ELR (cell line): ENCODE measurements at regions not wholly inside any gene's neighbourhood (a gene's known extent, or its start where the extent isn't known, plus 50 kb on each side); places are given as distances from the start of the nearest gene placed in this dataset.
A peak's percentile ranks its signal among the peaks of the same experiment; 100 is the strongest.
"Not testable (repeated sequence)": the region's sequence is repeated elsewhere in the genome, so short reads cannot be mapped to it uniquely, and the experiment has no call there.

Source experiments
- DNase-seq: peaks from one replicate; pipeline ENCODE4 v3.0.0-alpha.2; 2015; ENCODE audit warnings: low read depth

- no peak for DNase-seq
Observed at GRCh38 chrX:13476384-13476783, 93.0 kb upstream of the EGFL6 start.

DNA sequence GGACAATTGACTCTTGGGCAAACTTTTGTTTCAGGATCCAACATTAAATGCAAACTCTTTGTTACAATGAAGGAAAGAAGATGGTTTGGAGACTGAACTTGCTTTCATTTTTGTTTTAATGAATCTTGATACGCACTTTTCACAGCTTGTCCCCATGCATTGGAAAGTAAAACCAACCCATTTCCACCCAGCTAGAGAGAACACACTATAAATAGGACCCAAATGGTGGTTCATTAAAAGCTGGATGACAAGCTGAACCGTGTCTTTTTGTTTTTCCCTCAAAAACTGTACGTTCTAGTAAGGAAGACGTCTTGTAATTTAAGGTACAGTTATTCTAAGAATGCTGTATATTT, 95.3 kb upstream of the EGFL6 start:
- no peak for DNase-seq

DNA sequence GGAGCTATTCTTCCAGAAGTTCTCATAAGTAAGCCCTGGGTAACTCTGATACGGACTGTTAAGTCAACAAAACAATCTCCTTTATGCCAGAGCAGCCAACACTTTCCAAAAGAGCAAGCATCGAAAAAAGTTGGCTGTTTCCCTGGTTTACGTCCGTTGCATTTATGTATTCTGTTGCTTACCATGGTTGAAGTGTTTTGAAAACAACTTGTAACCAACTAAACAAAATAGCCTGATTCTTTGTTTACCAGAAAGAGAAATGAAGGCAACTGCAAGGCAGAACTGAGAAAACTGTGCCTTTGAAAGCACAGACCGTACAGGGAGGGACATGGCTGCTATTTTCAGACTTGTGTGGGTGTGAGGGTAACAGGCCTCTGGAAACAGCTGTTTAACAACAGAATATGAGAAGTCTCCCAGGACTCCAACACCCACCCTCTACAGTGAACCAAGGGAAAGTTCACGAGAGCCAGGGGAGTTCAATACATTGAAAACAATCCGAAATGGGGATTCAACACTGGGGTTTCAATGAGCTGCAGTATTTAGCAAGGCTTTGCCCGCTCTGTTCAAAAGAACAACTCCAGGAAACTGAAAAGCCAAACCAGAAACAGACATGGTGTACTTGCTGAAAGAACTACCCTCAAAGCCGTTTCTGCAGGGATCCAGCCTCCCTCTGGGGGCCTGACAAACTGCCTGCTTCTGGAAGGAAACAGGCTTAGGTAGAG, 95.8 kb upstream of the EGFL6 start:
- no peak for DNase-seq

- DNase-seq, result no peak
Observed at GRCh38 chrX:13472975-13473374, 96.4 kb upstream of the EGFL6 start.

GRCh38 chrX:13471269-13471668, 98.1 kb upstream of the EGFL6 start:
- no peak for DNase-seq

GRCh38 chrX:13470685-13470977, 98.8 kb upstream of the EGFL6 start:
- no peak for DNase-seq

DNA sequence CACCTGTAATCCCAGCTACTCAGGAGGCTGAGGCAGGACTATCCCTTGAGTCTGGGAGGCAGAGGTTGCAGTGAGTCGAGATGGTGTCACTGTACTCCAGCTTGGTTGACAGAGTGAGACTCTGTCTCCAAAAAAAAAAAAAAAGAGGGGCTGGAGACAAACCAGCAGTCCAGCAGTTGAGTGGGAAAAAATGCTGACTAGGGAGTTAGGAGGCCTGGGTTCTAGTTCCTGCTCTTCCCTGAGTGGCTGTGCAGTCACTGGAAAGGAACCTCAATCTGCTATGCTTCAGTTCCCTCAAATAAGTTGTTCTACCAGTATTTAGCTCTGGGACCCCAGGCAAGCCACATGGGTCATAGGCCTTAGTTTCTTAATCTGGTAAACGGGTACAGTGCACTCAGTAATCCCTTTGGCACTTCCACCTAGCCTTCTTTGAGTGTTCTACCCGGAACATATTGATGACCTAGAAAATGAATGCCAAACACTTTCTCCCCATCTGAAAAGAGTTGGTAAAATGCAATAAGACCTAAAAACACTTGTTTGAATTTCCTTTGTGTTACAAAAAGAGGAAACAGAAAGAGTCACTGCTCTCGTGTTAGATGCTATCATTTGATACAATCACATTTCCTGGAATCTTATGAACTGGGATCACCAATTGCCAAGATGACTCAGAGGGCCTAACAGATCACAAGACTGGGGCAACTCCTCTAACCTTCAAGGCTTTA, 99.3 kb upstream of the EGFL6 start:
- DNase-seq, result peak; percentile 84

DNA sequence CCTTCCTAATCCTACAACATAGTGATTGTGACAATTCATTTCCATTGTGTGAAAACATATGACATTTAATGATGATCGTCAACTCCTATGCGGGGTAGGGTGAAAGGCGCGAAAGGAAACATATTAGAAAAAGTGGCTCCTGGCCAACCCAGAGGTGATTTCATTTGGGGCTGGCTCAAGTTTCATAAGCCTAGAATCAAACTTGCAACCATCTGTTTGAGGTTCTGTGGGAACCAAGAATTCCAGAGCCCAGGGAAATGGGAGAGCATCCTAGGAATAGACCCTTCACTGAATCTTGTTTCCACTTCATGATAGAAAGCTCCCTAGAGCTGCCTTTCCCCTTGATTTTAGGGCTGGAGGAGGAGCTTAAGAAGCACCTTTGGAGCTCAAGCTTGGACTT, 101.3 kb upstream of the EGFL6 start:
- DNase-seq, result no peak

DNA sequence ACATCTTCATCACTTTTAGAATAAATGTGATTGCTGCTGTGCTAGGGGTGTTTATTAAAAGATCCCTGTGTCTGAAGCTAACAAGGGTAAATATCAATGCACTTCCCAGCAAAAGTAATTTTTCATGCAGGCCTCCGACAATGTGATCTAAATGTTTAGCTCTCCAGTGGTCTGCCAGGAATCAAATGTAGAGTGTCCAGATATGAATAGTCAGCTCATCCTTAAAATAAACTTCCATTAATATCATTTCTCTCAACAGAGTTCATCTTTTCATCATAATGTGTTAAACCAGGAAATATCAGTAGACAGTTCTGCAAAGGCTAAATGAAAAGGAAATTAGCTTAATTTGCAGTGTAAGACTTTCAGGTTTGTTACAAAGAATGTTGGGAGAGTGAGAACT, 102.2 kb upstream of the EGFL6 start:
- DNase-seq, result no peak

- no peak for DNase-seq
Observed at GRCh38 chrX:13464599-13465275, 104.7 kb upstream of the EGFL6 start.

DNA sequence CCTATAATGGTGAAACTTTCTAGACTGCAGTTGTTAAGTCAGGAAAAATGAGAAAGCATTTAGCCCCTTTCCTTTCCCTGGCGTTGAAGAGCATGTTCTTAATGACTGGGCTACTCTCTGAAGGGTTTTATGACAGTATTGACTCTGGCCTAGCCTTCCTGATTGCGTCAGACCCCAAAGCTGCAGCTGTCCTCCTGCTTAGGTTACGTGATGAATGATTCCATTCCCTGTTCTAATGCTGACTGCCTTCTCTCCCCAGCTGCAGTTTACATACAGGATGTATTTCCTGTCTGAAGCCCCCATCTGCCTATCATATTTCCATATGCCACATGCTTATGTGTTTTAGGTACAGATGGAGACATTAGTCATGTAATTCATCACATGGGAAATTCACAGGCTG, 105.8 kb upstream of the EGFL6 start:
- DNase-seq, result peak; percentile 87

GRCh38 chrX:13452283-13452682, 117.1 kb upstream of the EGFL6 start:
- DNase-seq, result no peak

DNA sequence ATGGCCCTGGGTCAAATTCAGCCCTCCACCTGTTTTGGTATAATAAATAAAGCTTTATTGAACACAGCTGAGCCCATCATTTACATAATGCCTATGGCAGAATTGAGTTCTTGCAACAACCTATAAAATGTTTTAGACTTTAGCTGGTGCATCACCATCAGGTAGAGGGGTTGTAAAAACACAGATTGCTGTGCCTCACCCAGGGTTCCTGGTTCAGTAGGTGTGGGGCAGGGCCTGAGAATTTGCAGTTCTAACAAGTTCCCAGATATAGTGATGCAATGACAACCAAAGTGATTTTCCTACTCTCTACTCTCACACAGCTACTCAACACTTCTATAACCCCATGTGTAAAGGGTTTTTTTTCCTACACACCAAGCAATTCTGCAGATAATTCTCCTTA, 120.0 kb upstream of the EGFL6 start:
- no peak for DNase-seq

- no peak for DNase-seq
Observed at GRCh38 chrX:13448941-13449340, 120.5 kb upstream of the EGFL6 start.

DNA sequence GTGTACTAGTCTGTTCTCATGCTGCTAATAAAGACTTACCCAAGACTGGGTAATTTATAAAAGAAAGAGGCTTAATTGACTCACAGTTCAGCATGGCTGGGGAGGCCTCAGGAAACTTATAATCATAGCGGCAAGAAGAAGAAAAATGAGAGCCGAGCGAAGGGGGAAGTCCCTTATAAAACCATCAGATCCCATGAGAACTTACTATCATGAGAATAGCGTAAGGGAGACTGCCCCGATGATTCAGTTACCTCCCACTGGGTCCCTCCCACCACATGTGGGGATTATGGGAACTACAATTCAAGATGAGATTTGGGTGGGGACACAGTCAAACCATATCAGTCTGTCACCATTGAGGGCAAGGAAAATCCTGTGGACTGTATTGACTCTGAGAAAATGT, 121.8 kb upstream of the ATXN3L start:
- not testable (repeated sequence) for DNase-seq

DNA sequence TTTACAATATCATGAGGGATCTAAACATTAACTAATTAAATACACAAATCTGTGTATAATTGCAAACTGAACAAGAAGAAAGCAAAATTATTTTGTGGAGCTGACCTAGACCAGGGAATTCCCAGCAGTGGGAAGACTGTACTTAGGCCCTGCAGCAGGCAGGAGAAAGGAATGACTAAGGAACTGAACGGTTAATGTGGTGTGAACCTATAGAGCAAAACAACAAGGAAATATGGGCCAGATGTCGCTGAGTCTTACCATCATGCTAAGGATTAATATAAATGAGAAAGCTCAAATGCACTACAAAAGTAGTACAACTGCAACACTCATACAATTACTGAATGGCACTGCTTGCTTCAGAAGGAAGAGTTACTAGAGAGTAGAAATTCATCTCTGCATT, 120.3 kb upstream of the ATXN3L start:
- DNase-seq, result no peak

GRCh38 chrX:13433298-13433605, 113.4 kb upstream of the ATXN3L start:
- DNase-seq, result peak; percentile 41

- DNase-seq, result peak; percentile 74
Observed at GRCh38 chrX:13432414-13433297, 112.8 kb upstream of the ATXN3L start.

GRCh38 chrX:13430136-13430827, 110.4 kb upstream of the ATXN3L start:
- DNase-seq, result peak; percentile 34

- peak; percentile 82 for DNase-seq
Observed at GRCh38 chrX:13428053-13428786, 108.4 kb upstream of the ATXN3L start.

DNA sequence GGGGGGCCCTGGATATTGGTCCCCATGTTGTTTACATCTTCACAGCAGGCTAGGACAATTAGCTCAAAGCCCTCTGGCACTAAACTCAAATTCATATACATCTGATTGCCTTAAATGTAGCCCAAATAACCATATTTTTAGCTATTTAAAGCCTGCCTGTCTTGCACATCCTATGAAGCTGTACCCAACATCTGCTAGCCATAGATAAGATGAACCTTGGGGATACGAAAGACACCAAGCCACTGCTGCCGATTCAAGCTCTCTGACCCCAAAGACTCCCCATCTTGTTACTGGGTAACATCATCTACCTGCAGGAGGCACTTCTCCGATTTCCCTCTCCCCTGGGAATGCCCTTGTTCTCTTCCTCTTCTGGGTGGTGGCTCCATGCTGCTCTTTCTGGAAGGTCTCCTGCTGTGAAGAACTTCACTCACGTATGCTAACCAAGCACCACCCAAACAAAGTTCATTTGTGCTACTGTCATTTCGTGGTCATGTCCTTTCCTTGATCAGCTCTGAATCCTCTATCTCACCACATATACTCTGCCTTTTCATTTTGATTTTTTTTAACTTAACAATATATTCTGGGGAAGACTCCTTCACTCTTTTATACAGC, 107.7 kb upstream of the ATXN3L start:
- no peak for DNase-seq
